ENCODE measurements at regions not wholly inside any gene's neighbourhood (a gene's known extent, or its start where the extent isn't known, plus 50 kb on each side); places are given as distances from the start of the nearest gene placed in this dataset.

DNA sequence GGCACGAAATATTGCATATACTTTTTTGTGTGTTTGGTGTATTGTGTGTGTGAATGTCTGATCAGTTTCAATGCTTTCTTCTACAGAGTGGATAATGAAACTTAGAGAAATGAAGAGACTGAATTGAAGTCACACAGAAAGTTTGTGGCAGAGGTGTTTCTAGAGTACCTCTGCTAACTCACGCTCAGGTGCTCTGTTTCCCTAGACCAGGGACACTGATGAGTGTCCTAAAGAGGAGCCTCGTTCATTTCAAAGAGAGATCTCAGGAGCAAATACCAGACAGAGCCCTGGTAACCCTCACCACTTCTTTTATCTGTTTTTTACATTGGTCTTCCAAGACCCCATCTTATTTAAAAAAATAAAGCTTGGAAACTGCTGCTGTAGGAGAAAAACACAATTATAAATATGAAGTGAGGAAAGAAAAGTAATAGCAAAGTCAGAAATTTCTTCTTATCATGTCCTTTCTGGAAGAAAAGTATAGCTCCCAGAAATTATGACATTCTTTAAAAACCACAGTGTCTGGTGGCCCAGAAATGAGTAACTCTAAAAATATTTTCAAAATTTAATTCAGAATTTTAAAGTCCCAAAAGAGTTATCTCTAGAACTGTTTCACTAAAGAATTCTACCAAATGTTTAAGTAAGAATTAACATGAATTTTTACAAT is 720.6 kb downstream of the RFPL4B start:
- DNase-seq (ENCODE audit: low spot score) (no peak), ATAC-seq (no peak)
- Histone ChIP-seq H3K9me2 (ENCODE audit: insufficient read depth) (no peaks in the 10 kb centered on the region), H3K4me2 (no peak overlapping the region), H3F3A (replicated peaks; ENCODE audit: low read depth) (no peaks in the 10 kb centered on the region), H3K4me1 (ENCODE audit: insufficient read depth) (peaks cover 17% of the 10 kb centered on the region), H3K27me3 (ENCODE audit: insufficient read depth) (no peaks in the 10 kb centered on the region), H2AFZ (no peak overlapping the region), H3K27ac (ENCODE audit: low read depth) (no peak overlapping the region), H3K36me3 (ENCODE audit: insufficient read depth) (no peaks in the 10 kb centered on the region), H3K79me2 (replicated peaks; ENCODE audit: insufficient read depth) (no peaks in the 10 kb centered on the region), H4K20me1 (replicated peaks; ENCODE audit: insufficient read depth) (no peaks in the 10 kb centered on the region), H3K4me3 (no peak overlapping the region)
- Mint-ChIP-seq H3K36me3 (ENCODE audit: low read depth) (no peaks in the 10 kb centered on the region), H3K27ac (no peak overlapping the region), H3K4me1 (peaks cover 18% of the 10 kb centered on the region; the same call in 2 of the 3 replicates), H3K4me3 (no peak overlapping the region), H3K27me3 (ENCODE audit: insufficient read depth, low read depth, poor library complexity) (peaks cover 2% of the 10 kb centered on the region), H3K9me3 (no peaks in the 10 kb centered on the region; the same call in 2 of the 3 replicates)
- no peak for TF ChIP-seq ZNF114 (CRISPR knock-in tag; IDR thresholded peaks at IDR 0.05)
- no peak for TF ChIP-seq ZNF331 (CRISPR knock-in tag; IDR thresholded peaks at IDR 0.05; ENCODE audit: low read depth)
- TF ChIP-seq EZH2 (IDR thresholded peaks at IDR 0.05; ENCODE audit: low read depth, unreplicated experiment) = no peak
- TF ChIP-seq NANOG (IDR thresholded peaks at IDR 0.05; ENCODE audit: borderline replicate concordance) = no peak
- no peak for TF ChIP-seq EZH2phosphoT487 (IDR thresholded peaks at IDR 0.05; ENCODE audit: unreplicated experiment)

DNA sequence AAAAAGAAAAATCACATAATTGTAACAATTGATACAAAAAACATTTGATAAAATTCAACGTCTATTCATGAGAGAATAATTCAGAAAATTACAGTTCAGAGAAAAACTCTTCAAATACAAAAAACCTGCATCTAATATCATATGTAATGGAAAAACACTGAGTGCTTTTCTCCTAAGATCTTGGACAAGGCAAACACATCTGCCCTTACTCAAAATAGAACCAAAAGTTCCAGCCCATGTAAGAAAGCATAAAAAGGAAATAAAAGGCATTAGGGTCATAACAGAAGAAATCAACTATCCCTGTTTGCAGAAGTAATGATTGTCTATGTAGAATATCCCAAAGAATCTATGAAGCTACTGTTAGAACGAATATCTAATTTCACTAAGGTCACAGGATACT is 721.4 kb downstream of the RFPL4B start:
- no peaks in the 10 kb centered on the region for H3K36me3 Mint-ChIP-seq (ENCODE audit: low read depth)
- Histone ChIP-seq H3K27ac (ENCODE audit: low read depth) (no peak overlapping the region), H3K4me2 (no peak overlapping the region), H4K20me1 (replicated peaks; ENCODE audit: insufficient read depth) (no peaks in the 10 kb centered on the region), H3K36me3 (ENCODE audit: insufficient read depth) (no peaks in the 10 kb centered on the region), H2AFZ (no peak overlapping the region), H3K79me2 (replicated peaks; ENCODE audit: insufficient read depth) (no peaks in the 10 kb centered on the region), H3K27me3 (ENCODE audit: insufficient read depth) (no peaks in the 10 kb centered on the region), H3F3A (replicated peaks; ENCODE audit: low read depth) (no peaks in the 10 kb centered on the region), H3K4me3 (no peak overlapping the region), H3K4me1 (ENCODE audit: insufficient read depth) (peaks cover 17% of the 10 kb centered on the region), H3K9me2 (ENCODE audit: insufficient read depth) (no peaks in the 10 kb centered on the region)
- peaks cover 18% of the 10 kb centered on the region; the same call in 2 of the 3 replicates for H3K4me1 Mint-ChIP-seq
- no peak overlapping the region for H3K4me3 Mint-ChIP-seq
- H3K27me3 Mint-ChIP-seq (ENCODE audit: insufficient read depth, low read depth, poor library complexity) = peaks cover 2% of the 10 kb centered on the region
- DNase-seq (ENCODE audit: low spot score) (no peak), ATAC-seq (no peak)
- no peaks in the 10 kb centered on the region; the same call in 2 of the 3 replicates for H3K9me3 Mint-ChIP-seq
- no peak overlapping the region for H3K27ac Mint-ChIP-seq
- TF ChIP-seq, protein P1, sequence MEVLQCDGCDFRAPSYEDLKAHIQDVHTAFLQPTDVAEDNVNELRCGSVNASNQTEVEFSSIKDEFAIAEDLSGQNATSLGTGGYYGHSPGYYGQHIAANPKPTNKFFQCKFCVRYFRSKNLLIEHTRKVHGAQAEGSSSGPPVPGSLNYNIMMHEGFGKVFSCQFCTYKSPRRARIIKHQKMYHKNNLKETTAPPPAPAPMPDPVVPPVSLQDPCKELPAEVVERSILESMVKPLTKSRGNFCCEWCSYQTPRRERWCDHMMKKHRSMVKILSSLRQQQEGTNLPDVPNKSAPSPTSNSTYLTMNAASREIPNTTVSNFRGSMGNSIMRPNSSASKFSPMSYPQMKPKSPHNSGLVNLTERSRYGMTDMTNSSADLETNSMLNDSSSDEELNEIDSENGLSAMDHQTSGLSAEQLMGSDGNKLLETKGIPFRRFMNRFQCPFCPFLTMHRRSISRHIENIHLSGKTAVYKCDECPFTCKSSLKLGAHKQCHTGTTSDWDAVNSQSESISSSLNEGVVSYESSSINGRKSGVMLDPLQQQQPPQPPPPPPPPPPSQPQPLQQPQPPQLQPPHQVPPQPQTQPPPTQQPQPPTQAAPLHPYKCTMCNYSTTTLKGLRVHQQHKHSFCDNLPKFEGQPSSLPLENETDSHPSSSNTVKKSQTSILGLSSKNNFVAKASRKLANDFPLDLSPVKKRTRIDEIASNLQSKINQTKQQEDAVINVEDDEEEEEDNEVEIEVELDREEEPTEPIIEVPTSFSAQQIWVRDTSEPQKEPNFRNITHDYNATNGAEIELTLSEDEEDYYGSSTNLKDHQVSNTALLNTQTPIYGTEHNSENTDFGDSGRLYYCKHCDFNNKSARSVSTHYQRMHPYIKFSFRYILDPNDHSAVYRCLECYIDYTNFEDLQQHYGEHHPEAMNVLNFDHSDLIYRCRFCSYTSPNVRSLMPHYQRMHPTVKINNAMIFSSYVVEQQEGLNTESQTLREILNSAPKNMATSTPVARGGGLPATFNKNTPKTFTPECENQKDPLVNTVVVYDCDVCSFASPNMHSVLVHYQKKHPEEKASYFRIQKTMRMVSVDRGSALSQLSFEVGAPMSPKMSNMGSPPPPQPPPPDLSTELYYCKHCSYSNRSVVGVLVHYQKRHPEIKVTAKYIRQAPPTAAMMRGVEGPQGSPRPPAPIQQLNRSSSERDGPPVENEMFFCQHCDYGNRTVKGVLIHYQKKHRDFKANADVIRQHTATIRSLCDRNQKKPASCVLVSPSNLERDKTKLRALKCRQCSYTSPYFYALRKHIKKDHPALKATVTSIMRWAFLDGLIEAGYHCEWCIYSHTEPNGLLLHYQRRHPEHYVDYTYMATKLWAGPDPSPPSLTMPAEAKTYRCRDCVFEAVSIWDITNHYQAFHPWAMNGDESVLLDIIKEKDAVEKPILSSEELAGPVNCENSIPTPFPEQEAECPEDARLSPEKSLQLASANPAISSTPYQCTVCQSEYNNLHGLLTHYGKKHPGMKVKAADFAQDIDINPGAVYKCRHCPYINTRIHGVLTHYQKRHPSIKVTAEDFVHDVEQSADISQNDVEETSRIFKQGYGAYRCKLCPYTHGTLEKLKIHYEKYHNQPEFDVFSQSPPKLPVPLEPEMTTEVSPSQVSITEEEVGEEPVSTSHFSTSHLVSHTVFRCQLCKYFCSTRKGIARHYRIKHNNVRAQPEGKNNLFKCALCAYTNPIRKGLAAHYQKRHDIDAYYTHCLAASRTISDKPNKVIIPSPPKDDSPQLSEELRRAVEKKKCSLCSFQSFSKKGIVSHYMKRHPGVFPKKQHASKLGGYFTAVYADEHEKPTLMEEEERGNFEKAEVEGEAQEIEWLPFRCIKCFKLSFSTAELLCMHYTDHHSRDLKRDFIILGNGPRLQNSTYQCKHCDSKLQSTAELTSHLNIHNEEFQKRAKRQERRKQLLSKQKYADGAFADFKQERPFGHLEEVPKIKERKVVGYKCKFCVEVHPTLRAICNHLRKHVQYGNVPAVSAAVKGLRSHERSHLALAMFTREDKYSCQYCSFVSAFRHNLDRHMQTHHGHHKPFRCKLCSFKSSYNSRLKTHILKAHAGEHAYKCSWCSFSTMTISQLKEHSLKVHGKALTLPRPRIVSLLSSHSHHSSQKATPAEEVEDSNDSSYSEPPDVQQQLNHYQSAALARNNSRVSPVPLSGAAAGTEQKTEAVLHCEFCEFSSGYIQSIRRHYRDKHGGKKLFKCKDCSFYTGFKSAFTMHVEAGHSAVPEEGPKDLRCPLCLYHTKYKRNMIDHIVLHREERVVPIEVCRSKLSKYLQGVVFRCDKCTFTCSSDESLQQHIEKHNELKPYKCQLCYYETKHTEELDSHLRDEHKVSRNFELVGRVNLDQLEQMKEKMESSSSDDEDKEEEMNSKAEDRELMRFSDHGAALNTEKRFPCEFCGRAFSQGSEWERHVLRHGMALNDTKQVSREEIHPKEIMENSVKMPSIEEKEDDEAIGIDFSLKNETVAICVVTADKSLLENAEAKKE (CRISPR knock-in tag; IDR thresholded peaks at IDR 0.05) = no peak
- no peak for TF ChIP-seq STAT1 (IDR thresholded peaks at IDR 0.05; ENCODE audit: unreplicated experiment)
- no peak for TF ChIP-seq ZNF114 (CRISPR knock-in tag; IDR thresholded peaks at IDR 0.05)
- TF ChIP-seq JUNB (IDR thresholded peaks at IDR 0.05; ENCODE audit: unreplicated experiment) = no peak
- TF ChIP-seq POLR2AphosphoS5 (IDR thresholded peaks at IDR 0.05; ENCODE audit: low read depth) = no peak
- TF ChIP-seq, protein P2, sequence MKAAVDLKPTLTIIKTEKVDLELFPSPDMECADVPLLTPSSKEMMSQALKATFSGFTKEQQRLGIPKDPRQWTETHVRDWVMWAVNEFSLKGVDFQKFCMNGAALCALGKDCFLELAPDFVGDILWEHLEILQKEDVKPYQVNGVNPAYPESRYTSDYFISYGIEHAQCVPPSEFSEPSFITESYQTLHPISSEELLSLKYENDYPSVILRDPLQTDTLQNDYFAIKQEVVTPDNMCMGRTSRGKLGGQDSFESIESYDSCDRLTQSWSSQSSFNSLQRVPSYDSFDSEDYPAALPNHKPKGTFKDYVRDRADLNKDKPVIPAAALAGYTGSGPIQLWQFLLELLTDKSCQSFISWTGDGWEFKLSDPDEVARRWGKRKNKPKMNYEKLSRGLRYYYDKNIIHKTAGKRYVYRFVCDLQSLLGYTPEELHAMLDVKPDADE (IDR thresholded peaks at IDR 0.05) = no peak
- TF ChIP-seq, protein P3, sequence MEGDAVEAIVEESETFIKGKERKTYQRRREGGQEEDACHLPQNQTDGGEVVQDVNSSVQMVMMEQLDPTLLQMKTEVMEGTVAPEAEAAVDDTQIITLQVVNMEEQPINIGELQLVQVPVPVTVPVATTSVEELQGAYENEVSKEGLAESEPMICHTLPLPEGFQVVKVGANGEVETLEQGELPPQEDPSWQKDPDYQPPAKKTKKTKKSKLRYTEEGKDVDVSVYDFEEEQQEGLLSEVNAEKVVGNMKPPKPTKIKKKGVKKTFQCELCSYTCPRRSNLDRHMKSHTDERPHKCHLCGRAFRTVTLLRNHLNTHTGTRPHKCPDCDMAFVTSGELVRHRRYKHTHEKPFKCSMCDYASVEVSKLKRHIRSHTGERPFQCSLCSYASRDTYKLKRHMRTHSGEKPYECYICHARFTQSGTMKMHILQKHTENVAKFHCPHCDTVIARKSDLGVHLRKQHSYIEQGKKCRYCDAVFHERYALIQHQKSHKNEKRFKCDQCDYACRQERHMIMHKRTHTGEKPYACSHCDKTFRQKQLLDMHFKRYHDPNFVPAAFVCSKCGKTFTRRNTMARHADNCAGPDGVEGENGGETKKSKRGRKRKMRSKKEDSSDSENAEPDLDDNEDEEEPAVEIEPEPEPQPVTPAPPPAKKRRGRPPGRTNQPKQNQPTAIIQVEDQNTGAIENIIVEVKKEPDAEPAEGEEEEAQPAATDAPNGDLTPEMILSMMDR (conservative IDR thresholded peaks at IDR 0.05; ENCODE audit: low read depth in 2 of 2) = no peak
- TF ChIP-seq EZH2 (IDR thresholded peaks at IDR 0.05; ENCODE audit: low read depth, unreplicated experiment) = no peak
- TF ChIP-seq CREB1 (CRISPR knock-in tag; IDR thresholded peaks at IDR 0.05; ENCODE audit: low read depth) = no peak
- TF ChIP-seq ZNF331 (CRISPR knock-in tag; IDR thresholded peaks at IDR 0.05; ENCODE audit: low read depth) = no peak
